ENCODE measurements at regions not wholly inside any gene's neighbourhood (a gene's known extent, or its start where the extent isn't known, plus 50 kb on each side); places are given as distances from the start of the nearest gene placed in this dataset.

DNA sequence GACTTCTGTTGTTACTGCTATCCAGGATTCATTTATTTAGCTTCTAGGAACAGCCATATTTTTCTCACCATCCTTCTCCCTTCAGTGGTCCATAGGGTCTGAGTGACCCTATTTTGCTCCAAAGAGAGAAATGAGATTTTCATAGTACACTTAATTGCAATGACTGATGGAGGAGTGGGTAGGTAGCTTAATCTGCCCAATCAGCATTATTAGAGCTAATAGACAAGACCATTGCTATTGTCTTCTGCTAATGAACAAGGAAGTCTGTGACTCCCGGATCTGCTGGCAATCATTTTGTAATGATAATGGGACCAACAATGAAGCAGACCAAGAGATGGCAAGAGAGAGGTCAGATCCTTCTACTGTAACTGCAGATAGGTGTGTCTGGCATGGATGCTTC lies 271.4 kb upstream of the SLC7A11 start:
- no peak for DNase-seq
- no peaks in the 10 kb centered on the region for H3K36me3 ChIP-seq
- no peaks in the 10 kb centered on the region for H3K4me1 ChIP-seq
- TF ChIP-seq POLR2A (IDR thresholded peaks at IDR 0.05) (no peak), CTCF (IDR thresholded peaks at IDR 0.05) (no peak)
- H3K27me3 ChIP-seq: no peaks in the 10 kb centered on the region
- no peak overlapping the region for H3K4me3 ChIP-seq
- H3K27ac ChIP-seq: no peak overlapping the region
- no peaks in the 10 kb centered on the region for H3K9me3 ChIP-seq
- intact Hi-C loops (cut with DNase I; ENCODE audit: low total_unique reads): no loop called here

DNA sequence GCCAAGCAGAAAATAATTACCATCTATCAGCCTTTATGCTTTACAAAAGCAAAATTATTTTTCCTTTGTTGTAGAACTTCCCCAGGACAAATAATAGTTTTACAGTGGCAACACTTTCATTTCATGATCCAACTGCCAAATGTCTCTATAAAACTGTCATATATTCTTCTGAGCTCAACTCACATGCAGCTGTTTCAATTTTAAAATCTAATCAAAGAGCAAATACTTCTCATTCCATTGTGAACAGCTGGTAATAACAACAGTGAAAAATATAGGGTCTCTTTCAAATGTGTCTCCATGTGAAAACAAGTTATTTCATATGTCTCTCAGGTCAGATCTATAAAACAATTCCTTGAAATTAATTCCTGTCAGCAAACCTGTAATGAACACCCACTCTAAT lies 270.6 kb upstream of the SLC7A11 start:
- no peak overlapping the region for H3K27ac ChIP-seq
- no peaks in the 10 kb centered on the region for H3K36me3 ChIP-seq
- no peaks in the 10 kb centered on the region for H3K9me3 ChIP-seq
- H3K4me1 ChIP-seq: no peaks in the 10 kb centered on the region
- DNase-seq: no peak
- no peaks in the 10 kb centered on the region for H3K27me3 ChIP-seq
- no peak overlapping the region for H3K4me3 ChIP-seq
- intact Hi-C loops (cut with DNase I; ENCODE audit: low total_unique reads): no loop called here
- TF ChIP-seq CTCF (IDR thresholded peaks at IDR 0.05) (no peak), POLR2A (IDR thresholded peaks at IDR 0.05) (no peak)

DNA sequence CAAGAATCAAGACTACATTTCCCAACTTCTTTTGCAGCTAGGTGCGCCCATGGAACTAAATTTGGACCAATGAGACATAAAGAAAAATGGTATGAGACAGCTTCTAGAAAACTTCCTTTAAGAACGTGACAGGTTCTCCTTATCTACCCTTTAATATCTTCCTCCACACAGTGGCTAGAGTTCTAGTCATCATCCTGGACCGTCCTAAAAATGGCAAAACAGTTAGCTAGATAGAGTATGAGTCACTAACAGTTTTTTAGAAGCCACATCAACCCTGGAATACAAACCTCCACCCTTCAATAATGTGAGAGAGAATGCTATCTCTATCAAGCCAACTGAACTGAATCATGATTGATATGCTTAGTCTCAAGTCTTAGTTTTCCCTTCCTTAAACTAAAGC lies 267.9 kb upstream of the SLC7A11 start:
- no peaks in the 10 kb centered on the region for H3K4me1 ChIP-seq
- TF ChIP-seq CTCF (IDR thresholded peaks at IDR 0.05) (no peak), POLR2A (IDR thresholded peaks at IDR 0.05) (no peak)
- no peaks in the 10 kb centered on the region for H3K27me3 ChIP-seq
- no peaks in the 10 kb centered on the region for H3K36me3 ChIP-seq
- intact Hi-C loops (cut with DNase I; ENCODE audit: low total_unique reads): no loop called here
- DNase-seq: no peak
- H3K4me3 ChIP-seq: no peak overlapping the region
- no peak overlapping the region for H3K27ac ChIP-seq
- H3K9me3 ChIP-seq: no peaks in the 10 kb centered on the region

DNA sequence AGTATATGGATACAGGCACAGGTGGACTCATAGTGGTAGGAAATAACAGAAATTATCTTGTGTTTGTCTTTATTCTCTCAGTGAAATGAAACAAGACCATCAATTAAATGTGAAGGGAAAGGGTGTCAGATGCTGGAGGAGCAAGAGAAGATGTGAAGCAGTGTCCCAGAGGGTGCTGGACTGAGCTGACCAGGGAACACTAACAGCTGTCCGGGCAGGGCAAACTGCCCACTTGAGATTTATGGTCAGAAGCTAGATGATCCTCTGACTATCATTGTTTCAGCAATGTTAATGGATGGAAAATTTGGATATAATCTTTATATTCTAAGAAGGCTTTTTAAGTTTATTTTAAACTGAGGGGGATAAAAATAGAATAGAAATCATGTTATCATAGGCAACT lies 267.2 kb upstream of the SLC7A11 start:
- TF ChIP-seq CTCF (IDR thresholded peaks at IDR 0.05) (no peak), POLR2A (IDR thresholded peaks at IDR 0.05) (no peak)
- intact Hi-C loops (cut with DNase I; ENCODE audit: low total_unique reads): no loop called here
- no peaks in the 10 kb centered on the region for H3K4me1 ChIP-seq
- H3K4me3 ChIP-seq: no peak overlapping the region
- H3K36me3 ChIP-seq: no peaks in the 10 kb centered on the region
- H3K27ac ChIP-seq: no peak overlapping the region
- no peaks in the 10 kb centered on the region for H3K27me3 ChIP-seq
- no peaks in the 10 kb centered on the region for H3K9me3 ChIP-seq
- DNase-seq: no peak

DNA sequence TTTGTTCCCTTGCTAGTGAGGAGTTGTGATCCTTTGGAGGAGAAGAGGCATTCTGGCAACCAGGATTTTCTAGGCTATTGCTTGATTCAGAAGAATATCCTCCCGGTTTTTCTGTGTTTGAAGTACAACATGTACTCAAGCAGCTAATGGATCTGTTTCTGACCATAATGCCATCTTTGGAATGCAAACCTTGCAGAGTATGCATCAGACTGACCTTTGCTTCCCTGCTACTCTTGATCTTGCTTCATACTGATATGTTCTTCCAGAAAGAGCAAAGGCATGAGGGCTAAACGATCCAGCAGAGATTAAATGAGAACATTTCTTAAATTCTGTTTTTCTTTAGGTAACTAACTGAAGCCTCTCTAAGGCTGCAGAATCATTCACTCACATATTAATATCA lies 265.4 kb upstream of the SLC7A11 start:
- intact Hi-C loops (cut with DNase I; ENCODE audit: low total_unique reads): no loop called here
- Histone ChIP-seq H3K4me1 (no peaks in the 10 kb centered on the region), H3K4me3 (no peak overlapping the region), H3K27ac (no peak overlapping the region), H3K27me3 (no peaks in the 10 kb centered on the region), H3K36me3 (no peaks in the 10 kb centered on the region), H3K9me3 (no peaks in the 10 kb centered on the region)
- no peak for TF ChIP-seq POLR2A (IDR thresholded peaks at IDR 0.05)
- no peak for TF ChIP-seq CTCF (IDR thresholded peaks at IDR 0.05)
- no peak for DNase-seq

All from uterus (tissue), 3 donors.